Gastroesophageal sphincter (tissue), 3 donors: ENCODE measurements at regions not wholly inside any gene's neighbourhood (a gene's known extent, or its start where the extent isn't known, plus 50 kb on each side); places are given as distances from the start of the nearest gene placed in this dataset.

ENCODE experiments used
- EP300 ChIP-seq: sonication (generic); formaldehyde crosslinking; IDR thresholded peaks from one replicate; pipeline ENCODE4 v1.6.1; 2017; ENCODE audit warnings: antibody characterized with exemption, mild to moderate bottlenecking
- POLR2A ChIP-seq, 2 donors: fragments of 450-650 bp; IDR thresholded peaks; one replicate each; pipeline ENCODE4 v1.6.1; 2017; ENCODE audit warnings: antibody characterized with exemption in 2 of 2, mild to moderate bottlenecking in 2 of 2, moderate library complexity in 1 of 2
- POLR2AphosphoS5 ChIP-seq: sonication (generic); formaldehyde crosslinking; IDR thresholded peaks from one replicate; pipeline ENCODE4 v1.6.1; 2017; ENCODE audit warnings: antibody characterized with exemption
- TF ChIP-seq, protein P1 (sequence below), 4 experiments: fragments of 200-600 bp in 2 of 4; fragments of 450-650 bp in 2 of 4; sonication (generic) in 1 of 4; IDR thresholded peaks; one replicate each; pipeline ENCODE4 v1.5.1; 2017 to 2019; ENCODE audit warnings: antibody characterized with exemption in 4 of 4, mild to moderate bottlenecking in 2 of 4, moderate library complexity in 2 of 4

DNA sequence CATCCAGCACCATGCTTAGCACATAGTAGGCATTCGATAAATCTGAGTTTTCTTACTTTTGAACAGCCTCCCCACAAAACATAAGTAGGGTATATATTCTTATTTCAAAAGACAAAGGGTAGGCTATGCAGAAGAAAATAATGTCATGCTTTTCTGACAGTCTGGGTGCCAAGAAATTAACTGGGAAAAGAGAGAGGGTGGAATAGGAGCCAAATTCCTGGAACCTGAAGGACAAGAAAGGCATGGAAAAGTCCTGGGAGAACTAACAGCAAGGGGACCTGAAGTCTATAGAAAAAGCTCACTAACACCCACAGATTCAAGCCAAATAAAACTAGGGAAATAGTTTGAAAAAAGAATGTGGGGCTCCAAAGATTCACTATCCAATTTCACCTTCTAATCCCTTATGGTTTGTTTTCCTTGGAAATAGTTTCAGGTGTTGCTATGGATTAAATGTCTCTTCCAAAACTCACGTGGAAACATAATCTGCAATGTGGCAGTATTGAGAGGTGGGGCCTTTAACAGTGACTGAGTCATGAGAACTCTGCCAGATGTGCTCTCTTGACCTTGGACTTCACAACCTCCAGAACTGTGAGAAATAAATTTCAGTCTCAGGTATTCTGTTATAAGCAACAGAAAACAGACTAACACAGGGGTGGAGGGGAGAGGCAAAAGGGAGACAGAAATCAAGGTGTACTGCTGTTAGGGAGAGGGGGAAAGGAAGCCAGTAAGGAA lies 173.3 kb upstream of the ARHGEF9 start:
- TF ChIP-seq POLR2A (IDR thresholded peaks at IDR 0.05) (no peak), POLR2AphosphoS5 (no peak), EP300 (no peak)
- TF ChIP-seq, protein P1, sequence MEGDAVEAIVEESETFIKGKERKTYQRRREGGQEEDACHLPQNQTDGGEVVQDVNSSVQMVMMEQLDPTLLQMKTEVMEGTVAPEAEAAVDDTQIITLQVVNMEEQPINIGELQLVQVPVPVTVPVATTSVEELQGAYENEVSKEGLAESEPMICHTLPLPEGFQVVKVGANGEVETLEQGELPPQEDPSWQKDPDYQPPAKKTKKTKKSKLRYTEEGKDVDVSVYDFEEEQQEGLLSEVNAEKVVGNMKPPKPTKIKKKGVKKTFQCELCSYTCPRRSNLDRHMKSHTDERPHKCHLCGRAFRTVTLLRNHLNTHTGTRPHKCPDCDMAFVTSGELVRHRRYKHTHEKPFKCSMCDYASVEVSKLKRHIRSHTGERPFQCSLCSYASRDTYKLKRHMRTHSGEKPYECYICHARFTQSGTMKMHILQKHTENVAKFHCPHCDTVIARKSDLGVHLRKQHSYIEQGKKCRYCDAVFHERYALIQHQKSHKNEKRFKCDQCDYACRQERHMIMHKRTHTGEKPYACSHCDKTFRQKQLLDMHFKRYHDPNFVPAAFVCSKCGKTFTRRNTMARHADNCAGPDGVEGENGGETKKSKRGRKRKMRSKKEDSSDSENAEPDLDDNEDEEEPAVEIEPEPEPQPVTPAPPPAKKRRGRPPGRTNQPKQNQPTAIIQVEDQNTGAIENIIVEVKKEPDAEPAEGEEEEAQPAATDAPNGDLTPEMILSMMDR (IDR thresholded peaks at IDR 0.05), result no peak
